Neural crest cell (in vitro differentiated cells): ENCODE measurements at regions not wholly inside any gene's neighbourhood (a gene's known extent, or its start where the extent isn't known, plus 50 kb on each side); places are given as distances from the start of the nearest gene placed in this dataset.
A peak's percentile ranks its signal among the peaks of the same experiment; 100 is the strongest.

Source experiments
- DNase-seq: peaks from one replicate; pipeline ENCODE4 v3.0.0; 2021; ENCODE audit warnings: low read depth, mixed read lengths, low spot score
- H3K27ac Mint-ChIP-seq: one replicate; pipeline ENCODE4 v1.8.0; 2021; ENCODE audit warnings: mild to moderate bottlenecking, mixed read lengths; ENCODE audit not compliant: unreplicated experiment
- H3K27me3 Mint-ChIP-seq: 2 replicates; pipeline ENCODE4 v1.8.0; 2021; ENCODE audit warnings: low read depth, mild to moderate bottlenecking, mixed read lengths
- H3K36me3 Mint-ChIP-seq: 2 replicates; pipeline ENCODE4 v1.8.0; 2021; ENCODE audit warnings: low read depth, mild to moderate bottlenecking, mixed read lengths
- H3K4me1 Mint-ChIP-seq: 2 replicates; pipeline ENCODE4 v1.8.0; 2021; ENCODE audit warnings: mixed read lengths
- H3K4me3 Mint-ChIP-seq: one replicate; pipeline ENCODE4 v1.8.0; 2021; ENCODE audit warnings: mild to moderate bottlenecking, mixed read lengths
- H3K9me3 Mint-ChIP-seq: 2 replicates; pipeline ENCODE4 v1.8.0; 2021; ENCODE audit warnings: mixed read lengths
- CTCF ChIP-seq: fragments of 200-600 bp; sonication (generic); conservative IDR thresholded peaks from 2 replicates; pipeline ENCODE4 v1.5.0; 2021; ENCODE audit warnings: antibody characterized with exemption, mild to moderate bottlenecking

- no peak for TF ChIP-seq CTCF
- no peaks in the 10 kb centered on the region for H3K36me3 Mint-ChIP-seq
- no peak for DNase-seq
- peaks cover 11% of the 10 kb centered on the region for H3K4me1 Mint-ChIP-seq
- no peak overlapping the region for H3K27ac Mint-ChIP-seq
- peaks cover 5% of the 10 kb centered on the region for H3K27me3 Mint-ChIP-seq
- H3K4me3 Mint-ChIP-seq, result no peak overlapping the region
- no peaks in the 10 kb centered on the region for H3K9me3 Mint-ChIP-seq
These were observed 120.7 kb upstream of the EEPD1 start for GRCh38 chr7:36032361-36032818.

GRCh38 chr7:36034020-36034419 lies 119.0 kb upstream of the EEPD1 start:
- H3K27me3 Mint-ChIP-seq, result peaks cover 5% of the 10 kb centered on the region
- H3K27ac Mint-ChIP-seq, result no peak overlapping the region
- no peaks in the 10 kb centered on the region for H3K36me3 Mint-ChIP-seq
- no peaks in the 10 kb centered on the region for H3K9me3 Mint-ChIP-seq
- H3K4me1 Mint-ChIP-seq, result peaks cover 14% of the 10 kb centered on the region
- H3K4me3 Mint-ChIP-seq, result no peak overlapping the region
- no peak for DNase-seq
- no peak for TF ChIP-seq CTCF

- no peak for DNase-seq
- no peak overlapping the region for H3K27ac Mint-ChIP-seq
- peaks cover 3% of the 10 kb centered on the region for H3K27me3 Mint-ChIP-seq
- H3K36me3 Mint-ChIP-seq, result no peaks in the 10 kb centered on the region
- H3K4me1 Mint-ChIP-seq, result peaks cover 19% of the 10 kb centered on the region
- no peak for TF ChIP-seq CTCF
- H3K9me3 Mint-ChIP-seq, result no peaks in the 10 kb centered on the region
- H3K4me3 Mint-ChIP-seq, result no peak overlapping the region
These were observed 117.9 kb upstream of the EEPD1 start for GRCh38 chr7:36035186-36035585.

- H3K36me3 Mint-ChIP-seq, result no peaks in the 10 kb centered on the region
These were observed 116.5 kb upstream of the EEPD1 start for GRCh38 chr7:36036590-36036989.

GRCh38 chr7:36037121-36037662 lies 115.9 kb upstream of the EEPD1 start:
- peak; percentile 9 for DNase-seq
- Mint-ChIP-seq H3K4me3 (no peak overlapping the region), H3K27me3 (peaks cover 2% of the 10 kb centered on the region), H3K9me3 (no peaks in the 10 kb centered on the region), H3K27ac (no peak overlapping the region), H3K36me3 (no peaks in the 10 kb centered on the region), H3K4me1 (peaks cover 19% of the 10 kb centered on the region)
- TF ChIP-seq CTCF, result no peak

More at GRCh38 chr7:36036590-36036989, 116.5 kb upstream of the EEPD1 start:
- Mint-ChIP-seq H3K27me3 (peaks cover 3% of the 10 kb centered on the region), H3K4me3 (no peak overlapping the region), H3K27ac (no peak overlapping the region), H3K4me1 (peaks cover 19% of the 10 kb centered on the region), H3K9me3 (no peaks in the 10 kb centered on the region)
- no peak for DNase-seq
- TF ChIP-seq CTCF, result no peak
